C1 segment of cervical spinal cord (tissue), 14 donors: ENCODE measurements at regions not wholly inside any gene's neighbourhood (a gene's known extent, or its start where the extent isn't known, plus 50 kb on each side); places are given as distances from the start of the nearest gene placed in this dataset.
"Not testable (repeated sequence)": the region's sequence is repeated elsewhere in the genome, so short reads cannot be mapped to it uniquely, and the experiment has no call there.

Experiments
- DNase-seq, 14 donors: peaks; one replicate each; lab custom pipeline; 2025; lab: John Stamatoyannopoulos, UW

DNA sequence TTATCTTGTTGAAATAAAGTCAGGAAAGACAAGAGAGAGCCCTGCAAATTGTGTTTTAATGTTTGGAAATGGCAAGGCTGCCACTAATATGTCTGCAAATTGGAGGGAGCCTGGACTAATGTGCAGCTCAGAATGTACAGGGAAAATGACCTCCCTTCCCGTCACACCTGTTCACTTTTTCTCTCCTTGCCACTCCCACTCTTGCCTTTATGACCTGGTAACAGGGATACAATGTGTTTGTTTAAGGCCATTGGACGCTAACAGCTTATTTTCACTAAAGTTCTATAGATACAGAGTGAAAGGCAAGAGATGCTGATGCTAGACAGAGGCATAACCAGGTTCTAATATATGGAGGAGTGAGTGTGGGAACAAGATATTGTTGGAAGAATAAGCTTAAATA lies 203.9 kb downstream of the RAB38 start:
- no peak for DNase-seq

DNA sequence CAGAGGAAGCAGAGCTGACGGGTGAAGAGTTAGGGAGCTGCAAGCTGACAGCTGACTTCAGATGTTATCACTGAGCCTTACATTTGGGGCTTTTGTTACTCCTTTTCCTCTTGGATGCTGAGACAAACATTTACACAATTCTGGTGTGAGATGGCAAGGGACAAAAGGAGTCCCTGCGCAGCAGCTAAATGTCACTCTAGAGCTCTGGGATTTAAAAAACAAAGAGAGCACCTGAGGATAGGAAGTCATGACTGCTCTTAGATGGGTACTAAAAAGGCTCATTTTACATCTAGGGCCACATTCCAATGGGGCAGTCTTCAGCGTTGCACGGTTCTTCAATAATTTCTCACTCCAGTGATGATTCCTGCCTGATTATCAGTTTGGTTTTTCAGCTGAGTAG lies 204.5 kb downstream of the RAB38 start:
- DNase-seq: no peak

DNA sequence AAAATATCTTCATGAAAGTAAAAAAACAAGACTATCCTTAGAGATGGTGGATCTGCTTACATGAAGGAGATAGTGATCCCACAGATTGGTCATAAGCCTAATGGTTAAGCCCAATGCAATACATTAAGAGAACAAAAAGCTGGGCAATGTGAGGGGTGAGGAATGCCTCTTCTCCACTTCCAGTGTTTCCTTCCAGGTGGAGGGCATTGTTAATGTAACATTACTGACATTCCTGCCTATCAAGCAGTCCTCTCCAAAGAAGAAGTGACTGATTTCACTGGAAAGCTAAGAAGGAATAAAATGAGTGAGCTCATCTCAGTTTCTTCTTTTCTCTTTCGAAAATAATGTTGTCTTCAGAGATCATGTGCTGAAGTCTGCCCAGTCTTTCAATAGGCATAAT lies 207.8 kb downstream of the RAB38 start:
- no peak for DNase-seq

DNA sequence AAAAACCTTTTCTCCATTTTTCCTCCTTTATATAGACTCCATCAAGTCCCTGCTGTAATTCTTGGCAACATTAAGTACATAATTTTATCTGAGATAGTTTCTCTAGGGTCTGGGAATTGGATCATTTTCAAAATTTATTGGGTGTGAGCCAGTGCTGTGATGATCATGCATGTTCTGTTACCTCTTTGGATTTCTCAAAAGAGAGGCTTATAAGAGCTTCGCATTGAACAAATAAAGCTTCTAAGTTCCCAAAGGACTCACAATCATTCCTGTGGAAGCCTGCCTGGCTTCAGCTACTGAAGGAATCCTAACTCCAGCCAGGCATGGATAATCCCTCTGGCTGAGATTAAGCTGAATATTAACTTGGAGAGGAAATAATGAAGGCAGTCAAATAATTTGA lies 208.5 kb downstream of the RAB38 start:
- DNase-seq: no peak

DNA sequence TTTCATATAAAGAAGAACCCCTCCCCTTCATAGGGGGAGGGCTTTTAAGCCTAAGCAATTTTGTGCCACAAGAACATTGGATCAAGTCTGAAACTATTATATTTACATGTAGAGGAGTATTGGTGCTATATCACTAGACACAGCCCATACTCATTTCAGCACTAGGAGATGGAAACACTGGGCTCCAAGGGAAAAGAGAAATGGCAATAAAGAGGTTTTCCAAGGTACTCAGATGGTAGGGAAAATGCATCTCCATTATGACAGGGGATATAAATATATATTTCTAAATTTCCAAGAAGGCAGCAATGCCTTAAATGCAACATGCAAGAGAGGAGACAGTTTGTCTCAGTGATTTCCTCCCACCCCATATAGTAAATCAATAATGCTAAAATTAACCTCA lies 209.0 kb downstream of the RAB38 start:
- DNase-seq: no peak

DNA sequence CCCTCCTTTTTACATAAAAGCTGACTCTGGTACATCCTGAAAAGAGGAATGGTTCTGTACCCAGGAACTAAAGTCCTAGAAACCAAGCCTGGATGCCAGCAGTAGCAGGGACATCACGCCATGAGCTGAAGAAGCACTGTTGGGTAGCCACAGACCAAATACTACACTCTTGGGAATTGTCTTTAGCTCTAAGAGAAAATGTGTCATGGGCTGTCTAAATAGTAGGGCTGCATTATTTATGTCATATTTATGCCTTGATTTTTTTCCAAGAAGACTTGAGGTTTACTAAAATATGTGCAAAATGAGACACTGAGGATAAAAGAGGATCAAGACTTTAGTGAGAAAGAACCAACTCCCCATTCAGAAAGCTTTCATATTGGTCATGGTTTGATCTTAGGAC lies 213.6 kb downstream of the RAB38 start:
- DNase-seq: no peak

DNA sequence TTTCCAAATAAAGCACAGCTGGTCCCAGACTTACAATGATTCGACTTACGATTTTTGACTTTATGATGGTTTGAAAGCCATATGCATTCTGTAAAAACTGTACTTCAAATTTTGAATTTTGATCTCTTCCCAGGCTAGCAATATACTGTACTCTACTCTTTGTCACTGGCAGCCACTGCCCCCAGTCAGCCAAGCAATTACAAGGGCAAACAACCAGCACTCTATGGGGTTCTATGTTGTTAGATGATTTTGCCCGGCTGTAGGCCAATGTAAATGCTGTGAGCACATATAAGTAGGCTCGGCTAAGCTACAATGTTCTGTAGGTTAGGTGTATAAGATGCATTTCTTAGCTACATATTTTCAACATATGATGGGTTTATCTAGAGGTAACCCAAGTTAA lies 217.3 kb downstream of the RAB38 start:
- DNase-seq: no peak

DNA sequence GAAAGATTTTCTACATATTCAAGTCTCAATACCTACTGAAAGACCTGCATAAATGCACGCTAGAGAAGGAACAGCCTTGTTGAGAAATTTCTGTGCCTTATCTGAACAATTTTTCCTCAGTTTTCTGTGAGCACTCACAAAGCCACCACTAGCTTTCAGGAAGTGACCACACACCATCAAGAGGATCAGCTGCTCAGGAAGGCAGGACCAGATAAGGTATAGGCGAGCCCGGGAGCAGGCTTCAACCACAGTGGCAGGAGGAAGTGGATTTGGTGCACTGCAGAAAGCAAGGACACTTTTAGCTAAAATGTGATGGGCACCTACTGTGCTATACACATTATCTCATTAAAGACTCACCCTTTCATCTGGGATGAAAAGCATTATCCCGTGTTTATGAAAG lies 220.8 kb downstream of the RAB38 start:
- DNase-seq: no peak

DNA sequence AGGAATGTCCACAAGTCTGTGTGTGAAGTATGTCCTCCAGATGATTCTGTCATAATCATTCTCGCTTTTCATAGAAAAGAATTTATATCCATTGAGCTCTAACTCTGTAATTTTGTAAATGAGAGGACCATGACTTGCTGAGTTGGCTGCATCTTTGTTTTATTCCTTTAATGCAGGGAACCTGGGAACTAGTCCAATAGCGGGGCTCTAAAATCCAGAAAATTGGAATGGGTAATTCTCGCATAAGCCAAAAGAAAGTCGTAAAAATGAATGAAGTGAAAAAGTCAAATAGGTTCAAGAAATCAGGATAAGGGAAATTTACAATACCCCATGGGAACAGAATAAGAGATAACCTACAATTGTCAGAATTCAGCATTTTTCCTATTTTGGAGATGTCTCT lies 232.5 kb downstream of the RAB38 start:
- DNase-seq: no peak

DNA sequence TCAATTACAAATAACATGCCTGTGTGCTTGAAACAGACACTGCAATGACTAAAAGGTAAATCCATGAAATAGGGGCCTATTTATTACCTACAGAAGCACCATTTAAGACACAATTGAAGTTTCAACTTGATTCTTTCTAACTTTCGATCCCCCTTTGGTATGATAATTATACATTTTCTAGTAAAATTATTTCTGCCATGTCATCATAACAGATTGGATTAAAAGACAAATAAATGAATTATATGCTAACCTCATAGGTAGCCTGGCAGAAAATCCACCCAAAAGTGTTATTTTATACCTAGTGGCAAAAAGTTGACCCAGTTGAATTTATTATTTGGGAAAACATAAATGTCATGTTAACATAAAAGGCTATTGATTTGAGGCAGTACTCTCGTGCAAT lies 241.1 kb downstream of the RAB38 start:
- no peak for DNase-seq

DNA sequence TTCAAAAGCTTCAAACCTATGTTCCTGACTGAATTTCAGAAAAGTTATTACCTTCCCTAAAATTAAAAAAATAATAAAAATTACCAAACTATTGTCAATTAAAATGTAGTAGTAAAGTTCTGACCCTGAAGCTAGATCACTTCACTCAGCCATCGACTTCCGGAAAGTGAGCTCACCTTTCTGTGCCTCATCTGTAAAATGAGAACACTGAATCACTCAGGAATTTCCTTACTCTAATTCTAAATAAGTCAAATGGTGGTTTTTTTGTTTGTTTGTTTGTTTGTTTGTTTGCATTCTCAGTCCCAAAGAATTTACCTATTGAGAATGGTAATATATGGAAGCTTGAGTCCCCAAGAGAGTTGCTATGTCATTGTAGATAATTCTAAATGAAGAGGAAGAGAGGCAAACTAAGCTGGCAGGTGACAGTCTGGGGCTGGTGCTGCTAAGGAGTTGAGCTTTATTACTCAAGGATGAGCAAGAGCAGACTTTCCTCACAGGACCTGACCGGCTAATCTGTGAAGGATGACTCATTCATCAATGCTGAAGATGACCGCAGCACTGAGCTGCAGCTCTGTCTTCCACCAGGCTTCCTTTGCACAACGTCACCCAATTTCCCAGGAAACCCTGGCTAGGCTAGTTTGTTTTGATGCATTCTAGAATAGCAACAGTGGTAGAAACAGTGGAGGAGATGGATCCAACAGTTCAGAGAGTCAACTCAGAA lies 248.8 kb downstream of the RAB38 start:
- no peak for DNase-seq

DNA sequence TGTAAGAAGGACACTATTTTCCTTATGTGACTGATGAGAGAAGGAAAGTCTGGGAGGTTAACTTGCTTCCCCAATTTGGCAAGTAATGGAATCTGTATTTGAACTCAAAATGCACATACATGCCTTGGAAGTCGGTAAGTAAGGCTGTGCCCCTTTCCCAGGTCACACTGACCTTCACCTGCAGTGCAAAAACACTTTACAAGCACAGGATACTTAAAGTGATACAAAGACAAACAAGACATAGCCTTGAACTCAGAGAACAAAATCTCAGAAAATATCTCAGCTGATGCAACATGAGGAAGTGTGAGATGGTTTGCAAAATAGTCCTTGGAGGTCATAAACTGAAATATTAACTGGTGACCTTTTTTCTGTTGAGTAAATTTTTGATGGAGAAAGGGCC lies 251.1 kb downstream of the RAB38 start:
- no peak for DNase-seq

DNA sequence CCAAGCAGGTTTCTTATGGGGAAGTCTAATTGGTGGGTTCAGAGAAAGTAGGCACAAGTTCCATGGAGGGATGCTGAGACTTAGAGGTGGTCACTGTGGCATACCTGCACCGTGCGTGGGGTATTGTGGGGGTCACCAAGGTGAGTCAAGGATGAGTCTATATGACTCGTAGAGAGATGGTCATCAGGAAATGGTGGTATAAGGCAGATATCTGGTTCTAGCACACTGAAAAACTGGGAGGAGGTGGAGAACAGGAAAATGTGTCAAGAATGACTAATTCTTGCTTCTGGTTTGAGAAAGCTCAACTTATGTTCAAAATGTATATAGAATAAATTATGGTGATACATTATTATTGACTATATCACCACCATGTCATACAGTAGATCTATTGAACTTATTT lies 258.1 kb downstream of the RAB38 start:
- DNase-seq: no peak

DNA sequence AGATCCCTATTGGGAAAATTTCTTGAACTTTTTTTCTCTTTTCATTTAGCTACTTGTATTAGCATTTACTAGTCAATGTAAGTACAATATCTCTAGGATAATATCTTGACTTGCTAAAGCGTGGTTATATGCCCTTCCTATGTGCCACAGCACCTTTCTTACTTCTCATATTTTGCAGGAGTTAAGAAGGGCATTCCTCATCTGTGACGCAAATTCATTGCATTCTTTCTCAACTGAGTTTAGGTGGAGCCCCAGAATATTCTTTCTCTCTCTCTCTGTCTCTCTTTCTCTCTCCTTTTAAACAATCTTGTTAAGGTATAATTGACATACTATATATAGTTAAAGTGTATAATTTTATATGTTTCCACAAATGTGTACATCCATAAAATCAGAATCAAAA lies 266.1 kb downstream of the RAB38 start:
- no peak for DNase-seq

DNA sequence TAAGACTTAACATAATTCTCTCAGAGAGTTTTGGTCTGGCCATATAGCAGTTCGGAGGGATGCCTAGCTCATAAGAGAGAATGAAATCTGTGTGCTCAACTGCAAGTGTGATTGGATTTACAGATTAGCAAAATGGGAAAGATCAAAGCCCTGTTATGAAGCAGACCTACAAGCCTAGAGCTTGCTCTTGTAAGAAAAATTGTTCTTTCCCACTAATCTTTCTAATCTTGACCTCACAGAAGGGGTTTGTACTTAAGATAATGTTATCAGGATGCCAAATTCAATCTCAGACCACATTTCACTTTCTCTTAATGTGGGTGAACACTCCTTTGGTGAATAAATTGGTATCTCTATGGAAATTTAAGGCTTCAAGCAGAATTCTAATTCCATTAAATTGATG lies 267.2 kb downstream of the RAB38 start:
- DNase-seq: no peak

DNA sequence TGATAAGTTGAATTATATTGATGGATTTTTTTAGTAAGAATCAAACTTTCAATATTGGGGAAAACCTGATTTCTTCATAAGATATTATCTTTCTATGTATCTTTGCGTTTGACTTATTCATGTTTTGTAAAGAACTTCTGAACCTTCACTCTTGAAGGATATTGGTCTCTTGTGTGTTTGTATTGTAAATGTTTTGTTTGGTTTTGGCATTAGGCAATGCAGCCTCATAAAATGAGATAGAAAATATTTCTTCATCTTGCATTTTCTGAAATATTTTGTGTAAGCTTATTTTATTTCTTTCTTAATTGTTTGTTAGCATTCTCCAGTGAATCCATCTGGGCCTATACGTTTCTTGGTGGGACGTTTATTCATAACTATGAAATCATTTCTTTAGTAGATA lies 271.9 kb downstream of the RAB38 start:
- no peak for DNase-seq

DNA sequence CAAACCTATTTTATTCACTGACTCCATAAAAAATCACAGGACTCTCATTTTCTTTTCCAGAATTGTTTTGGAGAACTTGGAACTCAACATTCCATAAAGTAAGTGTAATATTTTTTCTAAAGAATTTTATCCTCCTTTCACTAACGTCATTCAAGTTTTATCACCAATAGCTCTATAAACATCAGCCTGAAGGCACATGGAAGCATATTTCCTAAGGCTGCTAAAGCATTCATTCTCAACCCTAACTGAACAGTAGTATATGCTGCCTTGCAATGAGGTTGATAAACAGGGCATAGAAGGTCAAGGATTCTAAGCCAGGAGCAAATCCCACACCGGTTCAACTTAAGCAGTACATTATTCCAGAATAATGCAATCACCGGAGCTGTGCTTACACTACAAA lies 273.9 kb downstream of the RAB38 start:
- DNase-seq: no peak

DNA sequence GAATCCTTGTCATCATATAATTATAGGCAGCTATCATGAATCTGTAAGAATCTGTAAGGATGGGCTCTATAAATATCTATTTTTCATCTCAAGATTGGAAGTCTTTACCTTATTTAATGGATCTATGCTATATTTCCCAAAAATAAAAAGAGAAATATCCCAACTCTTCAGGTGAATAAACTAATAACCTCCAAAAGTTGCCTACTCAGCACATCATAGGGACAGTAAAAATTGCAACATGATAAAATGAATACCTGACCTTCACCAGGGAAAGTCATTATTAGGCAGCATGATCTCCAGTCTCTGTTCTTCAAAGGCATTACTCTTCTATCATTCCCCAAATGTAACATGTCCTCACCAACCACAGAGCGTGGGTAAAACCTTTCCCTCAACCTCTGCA lies 277.3 kb downstream of the RAB38 start:
- DNase-seq: no peak

DNA sequence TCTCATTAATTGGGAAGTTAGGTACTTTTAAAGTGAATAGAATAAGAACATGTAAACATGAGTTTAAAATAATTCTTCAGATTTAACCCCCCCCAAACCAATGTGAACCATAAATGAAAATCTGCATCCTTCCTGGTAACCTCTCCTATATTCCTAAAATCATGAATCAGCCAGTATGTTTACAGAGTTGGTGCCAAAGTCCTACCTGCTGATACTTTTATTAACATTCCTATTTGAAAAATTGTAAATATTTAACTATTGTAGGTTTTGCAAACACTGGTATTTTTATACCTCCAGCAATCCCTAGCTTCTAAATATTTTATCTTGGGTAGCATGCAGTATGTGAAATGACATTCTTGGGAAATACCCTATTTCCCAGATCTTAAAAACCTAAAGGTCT lies 278.2 kb downstream of the RAB38 start:
- DNase-seq: no peak

DNA sequence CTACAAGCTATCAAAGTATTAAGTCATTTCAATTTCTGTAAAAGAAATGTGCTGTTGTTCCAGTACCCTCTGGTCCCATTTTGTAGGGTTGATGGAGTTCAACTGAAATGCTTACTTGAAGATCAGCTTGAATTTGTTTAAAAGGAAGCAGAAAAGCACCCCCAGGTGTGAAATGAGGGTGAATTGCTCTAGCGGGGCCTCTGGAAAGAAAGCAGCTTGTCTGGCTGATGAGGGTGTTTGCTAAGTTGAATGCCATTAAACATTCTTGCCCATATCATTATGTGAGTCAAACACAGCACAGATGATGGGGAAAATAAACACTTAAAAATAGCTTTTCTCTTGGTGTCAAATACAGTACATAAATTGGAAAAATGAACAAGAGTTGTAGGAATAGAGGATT lies 280.3 kb downstream of the RAB38 start:
- DNase-seq: no peak

DNA sequence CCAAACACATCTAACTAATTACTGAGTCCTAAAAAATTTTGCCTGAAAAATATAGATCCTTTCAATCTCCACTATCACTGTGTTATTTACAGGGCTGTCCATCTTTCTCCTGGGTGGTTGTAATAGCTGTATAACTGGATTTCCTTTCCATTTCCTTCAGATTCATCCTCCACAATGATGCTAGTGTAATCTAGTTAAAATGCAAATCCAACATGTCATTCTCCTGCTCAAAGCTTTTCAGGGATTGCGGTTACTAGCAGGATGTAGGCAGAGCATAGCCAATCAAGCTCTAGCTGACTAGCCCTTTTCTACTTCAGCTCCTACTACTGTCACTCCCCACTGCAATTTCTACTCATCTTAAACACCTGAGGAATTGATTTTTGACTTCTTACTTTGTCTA lies 283.0 kb downstream of the RAB38 start:
- DNase-seq: no peak

DNA sequence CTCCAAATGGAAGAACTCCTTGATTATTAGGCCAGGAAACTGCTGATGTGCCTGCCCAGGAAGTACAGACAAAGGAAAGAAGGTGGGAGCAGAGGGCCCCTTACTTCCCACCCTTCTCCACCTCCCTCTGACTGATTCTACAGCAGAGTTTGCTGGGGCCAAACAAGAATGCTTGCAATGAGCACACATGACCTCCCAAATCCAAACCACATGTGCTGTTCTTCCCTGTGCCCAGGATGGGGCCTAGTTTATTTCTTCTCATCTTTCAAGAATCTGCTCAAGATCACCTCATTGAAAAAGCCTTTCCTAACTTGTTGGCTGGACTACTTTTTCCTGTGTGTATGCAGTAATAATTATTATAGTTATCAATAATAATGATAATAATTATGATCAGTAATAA lies 286.1 kb downstream of the RAB38 start:
- no peak for DNase-seq

DNA sequence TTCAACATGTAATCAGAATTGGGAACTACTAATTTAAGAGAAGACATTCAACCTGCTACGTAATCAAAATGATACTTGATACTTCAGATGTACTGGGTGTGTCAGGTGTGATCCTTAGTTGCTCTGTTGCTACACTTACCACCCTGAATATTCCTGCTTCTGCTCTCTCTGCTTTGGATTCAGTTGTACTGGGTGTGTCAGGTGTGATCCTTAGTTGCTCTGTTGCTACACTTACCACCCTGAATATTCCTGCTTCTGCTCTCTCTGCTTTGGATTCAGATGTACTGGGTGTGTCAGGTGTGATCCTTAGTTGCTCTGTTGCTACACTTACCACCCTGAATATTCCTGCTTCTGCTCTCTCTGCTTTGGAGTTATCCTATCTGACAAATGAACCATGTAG lies 290.2 kb downstream of the RAB38 start:
- not testable (repeated sequence) for DNase-seq

DNA sequence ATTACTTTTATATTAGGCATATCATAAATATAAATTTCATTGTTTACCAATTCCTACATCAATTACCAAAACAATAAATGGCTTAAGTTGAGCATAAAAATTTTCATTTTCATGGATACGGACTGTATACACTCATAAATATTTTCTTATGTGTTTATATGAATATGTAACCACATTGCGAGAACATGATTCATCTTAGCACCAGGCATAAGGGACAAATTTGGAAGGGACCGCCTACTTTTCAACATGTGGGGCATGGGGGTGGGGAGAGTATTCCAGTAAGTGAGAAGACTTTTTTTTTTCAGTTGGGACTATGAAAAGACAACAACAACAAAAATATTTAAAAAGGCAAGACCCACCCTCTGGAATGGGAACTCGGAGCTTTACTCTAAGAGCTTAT lies 296.1 kb downstream of the RAB38 start:
- DNase-seq: no peak
